ENCODE measurements at regions not wholly inside any gene's neighbourhood (a gene's known extent, or its start where the extent isn't known, plus 50 kb on each side); places are given as distances from the start of the nearest gene placed in this dataset.

DNA sequence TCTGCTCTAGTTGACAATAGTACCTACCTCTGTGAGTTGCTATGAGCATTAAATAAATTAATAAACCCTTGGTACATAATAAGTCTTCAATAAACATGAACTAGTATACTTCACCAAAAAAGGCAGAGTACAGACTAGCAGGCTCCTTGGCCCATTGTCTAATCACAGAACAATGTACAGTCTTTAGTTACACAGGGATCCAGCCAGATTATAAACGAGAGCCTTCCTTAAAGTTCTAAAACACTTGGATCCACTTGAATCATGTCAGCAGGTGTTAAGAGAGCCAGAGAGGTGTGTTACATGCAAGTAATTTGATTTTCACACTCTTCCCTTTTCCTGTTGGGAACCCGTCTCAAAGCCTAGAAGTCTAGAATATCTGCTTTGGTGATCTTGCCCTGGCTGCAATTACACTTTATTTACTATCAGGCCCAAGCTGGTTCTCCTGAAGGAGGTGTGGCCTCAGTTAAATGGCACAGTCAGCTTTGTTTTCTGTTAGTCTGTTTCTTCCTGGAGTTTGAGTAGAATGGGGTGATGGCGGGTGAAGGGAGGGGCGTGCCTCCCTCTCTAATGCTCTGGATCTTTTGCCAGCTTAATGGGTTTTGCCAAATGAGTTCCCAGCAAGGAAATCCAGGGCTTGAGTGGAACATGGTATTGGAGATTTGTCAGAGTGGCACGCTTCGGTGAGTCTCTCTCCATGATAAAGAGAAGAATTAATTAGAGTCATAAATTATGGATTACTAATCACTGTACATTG lies 570.9 kb upstream of the CAMK1G start:
- Mint-ChIP-seq H3K27ac (no peak overlapping the region), H3K36me3 (ENCODE audit: low read depth) (no peaks in the 10 kb centered on the region), H3K4me3 (no peak overlapping the region), H3K9me3 (no peaks in the 10 kb centered on the region), H3K27me3 (peaks cover 3% of the 10 kb centered on the region), H3K4me1 (no peaks in the 10 kb centered on the region)
- no peak for DNase-seq
- intact Hi-C loops (cut with micrococcal nuclease) = no loop called here

DNA sequence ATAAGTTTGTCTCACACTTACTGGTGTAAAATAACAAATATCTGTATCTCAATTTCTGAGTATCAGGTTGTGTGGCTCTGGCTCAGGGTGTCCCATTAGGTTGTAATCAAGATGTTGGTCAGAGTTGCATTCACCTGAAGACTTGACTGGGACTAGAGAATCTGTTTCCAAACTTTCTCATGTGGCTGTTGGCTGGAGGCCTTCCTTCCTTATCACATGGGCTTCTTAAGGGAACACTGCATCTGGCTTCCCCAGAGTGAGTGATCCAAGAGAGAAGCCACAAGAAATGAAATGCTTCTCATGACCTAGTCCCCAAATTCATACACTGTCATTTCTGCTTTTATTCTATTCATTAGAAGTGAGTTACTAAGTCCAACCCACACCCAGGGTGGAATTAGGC lies 568.4 kb upstream of the CAMK1G start:
- Mint-ChIP-seq H3K27ac (no peak overlapping the region), H3K36me3 (ENCODE audit: low read depth) (no peaks in the 10 kb centered on the region), H3K9me3 (no peaks in the 10 kb centered on the region), H3K4me3 (no peak overlapping the region), H3K27me3 (peaks cover 3% of the 10 kb centered on the region), H3K4me1 (no peaks in the 10 kb centered on the region)
- intact Hi-C loops (cut with micrococcal nuclease) = no loop called here
- DNase-seq = no peak

DNA sequence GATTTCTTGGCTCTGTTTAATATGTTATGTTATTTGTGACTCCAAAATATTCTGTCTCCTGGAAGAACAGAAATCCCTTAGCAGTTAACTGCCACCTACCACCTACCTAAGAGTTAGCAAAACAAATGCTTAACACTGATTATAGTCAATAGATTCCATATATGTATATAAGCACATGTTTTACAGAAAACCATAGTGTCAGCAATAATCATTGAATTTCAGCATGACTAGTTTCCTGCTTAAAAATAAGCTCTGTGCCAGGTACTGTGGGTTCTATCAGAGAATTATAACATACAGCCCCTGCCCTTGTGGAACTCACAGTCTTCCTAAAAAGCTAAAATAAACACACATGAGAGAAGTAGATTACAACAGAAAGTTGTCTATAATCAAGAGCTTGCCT lies 561.9 kb upstream of the CAMK1G start:
- no peak overlapping the region for H3K4me3 Mint-ChIP-seq
- no peak for DNase-seq
- H3K27ac Mint-ChIP-seq = no peak overlapping the region
- no peaks in the 10 kb centered on the region for H3K36me3 Mint-ChIP-seq (ENCODE audit: low read depth)
- intact Hi-C loops (cut with micrococcal nuclease) = no loop called here
- H3K27me3 Mint-ChIP-seq = peaks cover 3% of the 10 kb centered on the region
- H3K9me3 Mint-ChIP-seq = no peaks in the 10 kb centered on the region
- no peaks in the 10 kb centered on the region for H3K4me1 Mint-ChIP-seq

DNA sequence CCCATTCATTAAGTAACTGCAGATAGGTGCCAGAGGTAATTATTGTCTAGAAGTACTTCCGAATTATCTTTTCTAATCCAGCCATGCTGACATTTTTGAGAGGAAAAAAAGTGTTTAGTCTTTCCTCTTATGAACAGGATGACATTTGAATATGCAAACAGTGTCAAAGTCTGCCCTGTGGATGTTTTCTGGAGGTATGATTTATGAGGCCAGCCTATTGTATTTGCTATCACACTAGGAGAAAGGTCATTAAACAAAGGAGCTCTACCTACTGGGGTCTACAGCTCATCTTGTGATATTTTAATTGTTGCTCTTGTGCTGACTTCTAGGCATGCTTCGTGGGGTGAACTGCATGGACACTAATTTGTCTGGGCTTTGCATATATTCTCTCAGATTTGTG lies 559.7 kb upstream of the CAMK1G start:
- H3K4me1 Mint-ChIP-seq = no peaks in the 10 kb centered on the region
- intact Hi-C loops (cut with micrococcal nuclease) = no loop called here
- no peak overlapping the region for H3K4me3 Mint-ChIP-seq
- no peaks in the 10 kb centered on the region for H3K9me3 Mint-ChIP-seq
- no peaks in the 10 kb centered on the region for H3K36me3 Mint-ChIP-seq (ENCODE audit: low read depth)
- no peak overlapping the region for H3K27ac Mint-ChIP-seq
- H3K27me3 Mint-ChIP-seq = peaks cover 3% of the 10 kb centered on the region
- no peak for DNase-seq

DNA sequence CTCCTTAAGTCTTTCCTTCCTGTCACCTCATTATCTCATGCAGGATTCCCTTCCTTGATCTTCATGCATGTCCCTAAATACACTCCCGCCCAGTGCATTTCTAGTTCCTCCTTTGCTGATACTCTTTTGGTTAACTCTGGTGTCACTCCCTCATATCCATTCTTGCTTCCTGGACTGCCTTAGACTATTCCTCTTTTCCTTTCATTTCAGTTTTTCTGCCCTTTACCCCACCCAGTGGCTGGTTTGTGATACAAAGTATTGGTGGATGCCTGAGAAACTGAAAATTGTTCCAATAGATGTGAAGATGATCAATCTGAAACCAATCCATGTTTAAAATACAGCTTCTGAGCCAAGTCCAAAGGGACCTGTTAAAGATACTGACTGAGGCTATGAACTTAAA lies 553.8 kb upstream of the CAMK1G start:
- Mint-ChIP-seq H3K4me3 (no peak overlapping the region), H3K27me3 (peaks cover 2% of the 10 kb centered on the region), H3K9me3 (no peaks in the 10 kb centered on the region)

DNA sequence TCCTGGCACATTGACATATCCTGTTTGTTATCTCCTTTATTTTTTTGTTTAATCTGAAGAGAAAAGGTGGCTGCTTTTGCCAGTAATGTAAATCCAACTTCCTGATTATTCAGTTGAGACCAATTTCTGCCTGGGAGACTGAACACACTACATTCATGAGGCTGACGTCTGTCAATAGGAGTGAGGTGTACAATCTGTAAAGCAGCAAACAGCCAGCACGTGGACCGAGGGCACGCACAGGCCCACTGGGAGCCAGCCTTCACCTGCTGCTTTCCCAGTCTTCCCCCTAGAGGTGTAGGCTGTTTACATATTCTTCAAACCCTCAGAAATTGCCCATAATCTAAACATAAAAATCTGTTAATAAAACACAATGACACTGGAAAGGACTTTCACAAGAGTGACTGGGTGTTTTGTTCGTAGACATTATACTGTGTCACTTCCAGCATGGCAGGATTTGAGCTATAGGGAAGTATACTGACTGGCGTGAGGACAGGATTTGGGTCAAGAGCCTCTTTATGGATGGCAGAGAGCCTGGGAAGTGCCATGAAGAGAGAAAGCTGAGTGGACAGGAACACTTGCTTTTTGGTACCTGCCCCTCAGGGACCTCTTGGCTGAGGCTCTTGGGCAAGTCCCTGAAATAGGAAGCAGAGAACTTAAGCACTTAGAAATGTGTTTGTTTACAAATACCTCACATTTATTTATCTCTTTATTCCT lies 552.9 kb upstream of the CAMK1G start:
- Mint-ChIP-seq H3K4me3 (no peak overlapping the region), H3K36me3 (ENCODE audit: low read depth) (no peaks in the 10 kb centered on the region), H3K9me3 (no peaks in the 10 kb centered on the region), H3K4me1 (no peaks in the 10 kb centered on the region), H3K27me3 (peaks cover 2% of the 10 kb centered on the region), H3K27ac (no peak overlapping the region)
- intact Hi-C loops (cut with micrococcal nuclease) = no loop called here
- DNase-seq = no peak

More for the DNA sequence above, 553.8 kb upstream of the CAMK1G start:
- Mint-ChIP-seq H3K4me1 (no peaks in the 10 kb centered on the region), H3K36me3 (ENCODE audit: low read depth) (no peaks in the 10 kb centered on the region), H3K27ac (no peak overlapping the region)
- no peak for DNase-seq
- intact Hi-C loops (cut with micrococcal nuclease) = no loop called here

DNA sequence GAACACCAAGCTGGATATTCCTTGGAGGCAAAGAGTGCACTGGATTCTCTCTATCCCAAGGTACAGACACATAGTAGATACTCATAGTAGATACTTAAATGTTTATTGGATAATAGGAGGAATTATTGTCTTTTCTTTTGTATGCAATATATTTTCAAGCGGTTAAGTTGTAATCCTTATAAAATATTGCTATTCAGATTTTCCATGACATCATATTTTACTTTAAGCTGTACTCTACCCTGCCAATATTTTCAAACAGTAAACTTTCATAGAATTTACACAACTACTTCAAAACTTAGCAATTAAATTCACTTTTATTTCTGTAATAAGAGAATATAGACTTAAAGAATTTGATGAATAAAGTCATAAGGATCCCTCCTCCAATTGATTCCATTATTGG lies 546.5 kb upstream of the CAMK1G start:
- Mint-ChIP-seq H3K4me3 (no peak overlapping the region), H3K36me3 (ENCODE audit: low read depth) (no peaks in the 10 kb centered on the region), H3K4me1 (no peaks in the 10 kb centered on the region), H3K27me3 (no peaks in the 10 kb centered on the region), H3K27ac (no peak overlapping the region), H3K9me3 (no peaks in the 10 kb centered on the region)
- intact Hi-C loops (cut with micrococcal nuclease) = no loop called here
- no peak for DNase-seq

DNA sequence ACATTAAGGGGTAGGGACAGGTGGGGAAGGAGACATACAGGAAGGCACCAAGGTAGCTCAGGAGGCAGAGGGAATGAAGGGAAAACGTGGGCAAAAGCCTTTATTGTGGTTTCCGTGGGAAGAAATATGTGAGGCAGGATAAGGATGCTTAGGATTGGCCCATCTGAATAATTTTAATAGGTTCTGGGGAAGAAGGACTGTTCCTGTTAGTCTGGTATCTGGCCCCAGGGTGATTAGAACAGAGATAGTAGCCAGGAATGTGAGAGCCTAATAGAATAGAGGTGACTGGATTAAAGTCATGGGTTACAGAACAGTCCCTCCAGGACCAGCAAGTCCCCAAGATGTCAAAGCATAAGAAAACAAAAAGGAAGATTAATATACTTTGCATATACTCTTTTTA lies 545.2 kb upstream of the CAMK1G start:
- no peak for DNase-seq
- Mint-ChIP-seq H3K36me3 (ENCODE audit: low read depth) (no peaks in the 10 kb centered on the region), H3K9me3 (no peaks in the 10 kb centered on the region), H3K4me1 (no peaks in the 10 kb centered on the region), H3K4me3 (no peak overlapping the region), H3K27ac (no peak overlapping the region), H3K27me3 (no peaks in the 10 kb centered on the region)
- intact Hi-C loops (cut with micrococcal nuclease) = no loop called here

DNA sequence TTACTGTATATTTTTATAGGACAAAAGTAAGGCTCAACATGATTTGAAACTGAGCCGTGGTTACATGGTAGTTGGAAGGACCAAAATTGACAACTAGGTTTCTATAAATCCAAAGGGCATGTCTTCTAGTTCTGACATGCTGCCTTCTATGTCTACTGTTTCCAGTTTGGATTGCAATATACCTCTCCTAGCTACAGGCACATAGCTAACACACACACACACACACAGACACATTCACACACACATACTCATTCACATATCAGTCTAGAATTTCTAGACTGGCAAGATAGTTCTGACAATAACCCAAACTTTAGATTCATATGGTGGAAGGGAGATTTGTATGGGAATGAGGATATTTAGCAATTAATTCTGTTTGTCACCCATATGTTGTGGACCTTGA lies 544.8 kb upstream of the CAMK1G start:
- DNase-seq = no peak
- Mint-ChIP-seq H3K4me3 (no peak overlapping the region), H3K27me3 (no peaks in the 10 kb centered on the region), H3K9me3 (no peaks in the 10 kb centered on the region), H3K27ac (no peak overlapping the region), H3K4me1 (no peaks in the 10 kb centered on the region), H3K36me3 (ENCODE audit: low read depth) (no peaks in the 10 kb centered on the region)
- intact Hi-C loops (cut with micrococcal nuclease) = no loop called here

DNA sequence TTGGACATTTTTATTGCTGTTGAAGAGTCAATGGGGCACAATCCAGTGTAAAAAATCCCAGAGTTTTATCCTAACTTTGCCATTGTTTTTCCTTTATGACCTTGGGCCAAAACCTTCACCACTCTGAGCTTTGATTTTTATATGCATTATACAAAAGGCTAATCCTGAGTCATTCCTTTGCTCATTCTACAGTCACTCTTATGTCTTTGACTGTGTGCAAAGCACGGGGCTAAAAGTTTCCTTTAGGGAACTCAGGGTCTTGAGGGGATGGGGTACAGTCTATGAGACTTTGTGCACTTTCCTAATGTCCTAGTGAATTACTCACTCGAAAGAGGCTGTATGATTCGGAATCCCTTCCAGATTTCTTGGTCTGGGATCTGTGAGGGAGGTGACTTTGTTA lies 543.2 kb upstream of the CAMK1G start:
- H3K27me3 Mint-ChIP-seq = no peaks in the 10 kb centered on the region
- no peak for DNase-seq
- H3K36me3 Mint-ChIP-seq (ENCODE audit: low read depth) = no peaks in the 10 kb centered on the region
- H3K4me1 Mint-ChIP-seq = no peaks in the 10 kb centered on the region
- H3K4me3 Mint-ChIP-seq = no peak overlapping the region
- intact Hi-C loops (cut with micrococcal nuclease) = no loop called here
- H3K27ac Mint-ChIP-seq = no peak overlapping the region
- no peaks in the 10 kb centered on the region for H3K9me3 Mint-ChIP-seq

DNA sequence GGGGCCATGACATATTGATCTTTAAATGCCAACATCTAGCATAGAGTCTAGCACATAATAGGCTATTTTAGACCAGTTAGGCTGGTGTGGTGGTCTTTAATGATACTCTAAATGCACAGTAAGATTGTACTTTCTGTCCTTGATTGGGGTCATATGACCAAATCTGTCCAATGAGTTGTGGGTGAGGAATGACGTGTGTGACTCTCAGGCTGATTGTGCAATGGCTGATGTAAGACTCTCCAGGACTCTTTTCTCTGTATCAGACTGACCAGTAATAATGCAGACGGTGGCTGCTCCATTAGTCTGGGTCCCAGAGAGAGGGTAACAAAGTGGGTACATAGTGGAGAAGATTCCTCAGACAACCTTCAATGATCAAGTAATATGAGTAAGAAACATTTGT lies 541.6 kb upstream of the CAMK1G start:
- DNase-seq = no peak
- Mint-ChIP-seq H3K4me3 (no peak overlapping the region), H3K36me3 (ENCODE audit: low read depth) (no peaks in the 10 kb centered on the region), H3K27me3 (no peaks in the 10 kb centered on the region), H3K27ac (no peak overlapping the region), H3K9me3 (no peaks in the 10 kb centered on the region), H3K4me1 (no peaks in the 10 kb centered on the region)
- intact Hi-C loops (cut with micrococcal nuclease) = no loop called here

DNA sequence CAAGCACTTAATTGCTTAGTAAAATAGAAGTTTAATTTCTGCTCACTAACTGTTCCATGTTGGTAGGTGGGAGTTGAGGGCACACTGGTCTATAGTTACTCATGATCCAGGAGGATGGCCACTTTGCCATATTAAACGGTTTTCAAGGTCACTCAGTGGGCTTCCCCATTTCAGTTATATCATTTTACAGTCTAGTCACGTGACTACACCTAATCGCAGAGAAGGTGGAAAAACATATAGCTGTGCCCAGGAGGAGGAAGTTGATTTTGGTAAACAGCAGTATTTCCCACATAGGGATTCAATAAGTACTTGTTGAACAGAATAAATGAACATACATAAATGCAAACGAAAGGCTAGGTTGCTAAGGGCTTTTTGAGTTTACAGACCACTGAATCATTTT lies 541.1 kb upstream of the CAMK1G start:
- Mint-ChIP-seq H3K27me3 (no peaks in the 10 kb centered on the region), H3K27ac (no peak overlapping the region), H3K4me3 (no peak overlapping the region), H3K36me3 (ENCODE audit: low read depth) (no peaks in the 10 kb centered on the region), H3K9me3 (no peaks in the 10 kb centered on the region), H3K4me1 (no peaks in the 10 kb centered on the region)
- intact Hi-C loops (cut with micrococcal nuclease) = no loop called here
- no peak for DNase-seq

DNA sequence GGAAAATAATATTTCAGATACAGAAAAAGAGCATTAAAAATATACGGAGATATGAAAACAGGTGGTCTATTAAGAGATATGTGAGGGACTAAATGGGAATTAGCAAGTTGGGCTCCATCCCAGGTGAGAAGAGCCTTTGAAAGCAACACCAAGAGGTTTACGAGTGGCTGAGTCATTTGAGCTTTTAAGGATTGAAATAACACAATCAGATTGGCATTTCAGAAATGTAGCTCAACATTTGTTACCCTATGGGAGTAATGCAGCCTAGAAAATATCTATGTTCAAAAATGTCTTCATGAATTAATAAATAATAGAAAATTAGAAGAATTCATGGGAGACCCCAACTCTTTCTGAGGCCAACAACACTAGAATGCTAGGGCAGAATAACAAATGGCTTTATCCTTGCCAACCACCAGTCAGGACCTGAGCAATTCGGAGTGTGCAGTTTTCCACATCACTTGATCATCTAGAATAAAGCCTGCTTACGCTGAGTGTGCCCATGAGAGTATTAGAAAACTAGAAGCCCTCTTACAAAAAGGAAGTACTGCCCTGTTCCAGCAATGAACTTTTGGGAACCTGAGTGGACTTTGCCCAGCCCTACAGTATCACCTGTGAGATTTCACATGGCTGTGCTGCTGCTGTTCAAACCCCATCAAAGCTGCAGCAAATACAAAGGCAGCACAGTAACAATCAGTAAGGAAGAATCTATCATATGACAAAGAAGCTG lies 538.0 kb upstream of the CAMK1G start:
- H3K4me3 Mint-ChIP-seq = no peak overlapping the region

DNA sequence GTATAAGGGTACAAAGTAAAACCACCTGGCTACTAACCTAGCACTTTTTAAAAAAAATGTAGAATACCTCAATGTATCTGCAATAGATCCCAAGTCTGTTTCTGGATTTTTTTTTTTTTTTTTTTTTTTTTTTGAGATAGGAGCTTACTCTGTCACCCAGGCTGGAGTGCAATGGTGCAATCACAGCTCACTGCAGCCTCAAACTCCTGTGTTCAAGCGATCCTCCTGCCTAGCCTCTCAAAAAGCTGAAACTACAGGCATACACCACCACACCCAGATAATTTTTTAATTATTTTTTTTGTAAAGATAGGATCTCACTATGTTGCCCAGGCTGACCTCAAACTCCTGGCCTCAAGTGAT lies 537.5 kb upstream of the CAMK1G start:
- DNase-seq = no peak
- Mint-ChIP-seq H3K9me3 (no peaks in the 10 kb centered on the region), H3K4me3 (no peak overlapping the region), H3K27ac (no peak overlapping the region), H3K27me3 (no peaks in the 10 kb centered on the region), H3K4me1 (no peaks in the 10 kb centered on the region), H3K36me3 (ENCODE audit: low read depth) (no peaks in the 10 kb centered on the region)
- intact Hi-C loops (cut with micrococcal nuclease) = no loop called here

More for the DNA sequence above, 538.0 kb upstream of the CAMK1G start:
- no peaks in the 10 kb centered on the region for H3K27me3 Mint-ChIP-seq
- intact Hi-C loops (cut with micrococcal nuclease) = no loop called here
- H3K27ac Mint-ChIP-seq = no peak overlapping the region
- no peaks in the 10 kb centered on the region for H3K4me1 Mint-ChIP-seq
- no peaks in the 10 kb centered on the region for H3K36me3 Mint-ChIP-seq (ENCODE audit: low read depth)
- no peak for DNase-seq
- no peaks in the 10 kb centered on the region for H3K9me3 Mint-ChIP-seq

All from activated CD4-positive, alpha-beta T cell treated with anti-CD3 and anti-CD28 coated beads, Interleukin-2, amount 10 ng/mL, durations not matched to agents 24 days and 14 days (primary cell).